ENCODE measurements at regions not wholly inside any gene's neighbourhood (a gene's known extent, or its start where the extent isn't known, plus 50 kb on each side); places are given as distances from the start of the nearest gene placed in this dataset.

DNA sequence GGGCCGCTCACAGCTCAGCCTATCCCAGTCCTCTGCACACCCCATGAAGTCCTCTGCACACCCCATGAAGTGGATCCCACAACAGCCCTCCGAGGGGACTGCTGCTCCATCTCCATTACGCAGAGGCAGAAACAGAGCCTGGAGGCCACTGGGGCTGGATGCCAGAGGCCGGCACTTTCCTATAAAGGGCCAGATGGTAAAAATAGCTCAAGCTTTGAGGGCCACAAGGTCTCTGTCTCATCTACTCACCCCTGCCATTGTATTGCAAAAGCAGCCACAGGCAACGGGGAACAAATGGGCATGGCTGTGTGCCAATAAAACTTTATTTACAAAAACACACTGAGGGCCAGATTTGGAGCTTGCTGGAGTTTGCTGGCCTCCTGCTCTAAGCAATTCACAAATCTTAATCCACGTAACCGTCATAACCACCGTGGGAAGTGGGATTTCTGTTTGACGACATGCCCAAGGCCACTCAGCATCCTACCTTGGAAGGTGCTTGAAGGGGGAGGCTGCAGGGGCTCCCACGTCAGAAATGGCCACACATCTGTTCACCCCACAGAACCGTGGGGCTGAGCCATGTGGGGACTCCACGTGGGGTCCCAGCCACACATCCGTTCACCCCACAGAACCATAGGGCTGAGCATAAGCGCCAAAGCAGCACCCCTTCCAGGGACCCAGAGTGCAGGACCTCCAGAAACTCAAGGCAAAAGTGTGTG lies 92.0 kb downstream of the NCOR2 start:
- Histone ChIP-seq H3K27ac (no peak overlapping the region), H3K4me3 (no peak overlapping the region), H3K4me1 (peaks cover 8 to 50% (median 26%) of the 10 kb centered on the region in 6 donors), H3K27me3 (replicated peaks in 1 of 7) (no peaks in the 10 kb centered on the region), H3K9me3 (peaks cover 0 to 27% (median 13%) of the 10 kb centered on the region in 8 donors), H3K36me3 (peaks cover 0 to 98% (median 50%) of the 10 kb centered on the region in 6 donors)
- intact Hi-C loops (cut with DNase I; ENCODE audit: low total_unique reads) = no loop called here
- TF ChIP-seq POLR2AphosphoS5 (IDR thresholded peaks at IDR 0.05) (no peak), POLR2A (IDR thresholded peaks at IDR 0.05) (no peak)
- TF ChIP-seq, protein P1, sequence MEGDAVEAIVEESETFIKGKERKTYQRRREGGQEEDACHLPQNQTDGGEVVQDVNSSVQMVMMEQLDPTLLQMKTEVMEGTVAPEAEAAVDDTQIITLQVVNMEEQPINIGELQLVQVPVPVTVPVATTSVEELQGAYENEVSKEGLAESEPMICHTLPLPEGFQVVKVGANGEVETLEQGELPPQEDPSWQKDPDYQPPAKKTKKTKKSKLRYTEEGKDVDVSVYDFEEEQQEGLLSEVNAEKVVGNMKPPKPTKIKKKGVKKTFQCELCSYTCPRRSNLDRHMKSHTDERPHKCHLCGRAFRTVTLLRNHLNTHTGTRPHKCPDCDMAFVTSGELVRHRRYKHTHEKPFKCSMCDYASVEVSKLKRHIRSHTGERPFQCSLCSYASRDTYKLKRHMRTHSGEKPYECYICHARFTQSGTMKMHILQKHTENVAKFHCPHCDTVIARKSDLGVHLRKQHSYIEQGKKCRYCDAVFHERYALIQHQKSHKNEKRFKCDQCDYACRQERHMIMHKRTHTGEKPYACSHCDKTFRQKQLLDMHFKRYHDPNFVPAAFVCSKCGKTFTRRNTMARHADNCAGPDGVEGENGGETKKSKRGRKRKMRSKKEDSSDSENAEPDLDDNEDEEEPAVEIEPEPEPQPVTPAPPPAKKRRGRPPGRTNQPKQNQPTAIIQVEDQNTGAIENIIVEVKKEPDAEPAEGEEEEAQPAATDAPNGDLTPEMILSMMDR (IDR thresholded peaks at IDR 0.05 in 8 of 11, conservative IDR thresholded peaks at IDR 0.05 in 3 of 11) = no peak
- 87 to 94% (median 90%) methylated on average over 12 to 14 of the region's 14 CpGs for WGBS, 5 donors
- no peak for DNase-seq

DNA sequence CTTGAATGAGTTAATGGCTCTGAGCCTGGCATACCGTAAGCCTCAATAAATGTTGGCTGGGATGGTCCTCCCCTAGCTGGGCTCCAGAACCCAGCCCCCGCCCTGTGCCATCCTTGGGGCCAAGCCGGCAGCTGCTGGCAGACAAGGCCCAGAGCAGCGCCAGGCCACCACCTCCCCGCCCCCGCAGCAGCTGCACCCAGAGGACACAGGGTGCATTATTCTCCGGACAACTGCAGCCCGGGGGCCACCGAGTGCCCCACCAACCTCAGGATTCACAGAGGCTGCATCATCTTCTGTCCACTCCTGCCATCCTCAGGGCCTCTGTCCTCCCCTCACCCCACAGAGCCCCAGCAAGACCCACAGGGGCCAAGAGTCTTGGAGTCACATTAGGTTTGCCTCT lies 92.7 kb downstream of the NCOR2 start:
- H3K4me3 ChIP-seq = no peak overlapping the region
- 92 to 100% (median 95%) methylated on average over 4 to 9 of the region's 9 CpGs for WGBS, 5 donors
- TF ChIP-seq POLR2A (IDR thresholded peaks at IDR 0.05) (no peak), POLR2AphosphoS5 (IDR thresholded peaks at IDR 0.05) (no peak)
- TF ChIP-seq, protein P1 (IDR thresholded peaks at IDR 0.05 in 8 of 11, conservative IDR thresholded peaks at IDR 0.05 in 3 of 11) = no peak
- no peaks in the 10 kb centered on the region for H3K27me3 ChIP-seq (replicated peaks in 1 of 7)
- no peak for DNase-seq
- peaks cover under 1 to 43% (median 18%) of the 10 kb centered on the region in 6 donors for H3K4me1 ChIP-seq
- H3K36me3 ChIP-seq = peaks cover 0 to 100% (median 52%) of the 10 kb centered on the region in 6 donors
- intact Hi-C loops (cut with DNase I; ENCODE audit: low total_unique reads) = no loop called here
- H3K9me3 ChIP-seq = peaks cover 0 to 27% (median 13%) of the 10 kb centered on the region in 8 donors
- no peak overlapping the region for H3K27ac ChIP-seq

DNA sequence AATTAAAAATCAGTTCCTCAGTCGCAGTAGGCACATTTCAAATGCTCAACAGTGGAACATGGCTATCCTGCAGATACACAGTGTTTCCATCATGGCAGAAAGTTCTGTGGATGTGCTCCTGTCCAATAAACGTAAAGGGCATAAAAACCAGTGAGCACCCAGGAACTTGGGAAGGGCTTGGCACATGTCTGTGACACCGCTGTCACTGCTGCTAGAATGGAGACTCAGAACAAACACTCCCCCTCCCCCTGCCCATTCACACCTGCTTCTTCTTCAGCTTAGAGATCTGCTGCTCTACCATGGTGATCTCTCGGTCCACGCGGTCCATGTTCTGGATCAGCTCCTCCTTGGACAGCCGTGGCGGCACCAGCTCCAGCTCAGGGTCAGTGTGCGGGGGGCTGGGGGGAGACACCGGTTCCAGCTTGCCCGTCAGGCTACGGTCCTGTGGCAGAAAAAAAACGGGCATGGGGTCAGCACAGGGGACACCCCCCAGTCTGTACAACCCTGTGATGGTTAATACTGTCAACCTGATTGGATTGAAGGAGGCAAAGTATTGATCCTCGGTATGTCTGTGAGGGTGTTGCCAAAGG lies 94.6 kb downstream of the NCOR2 start:
- peaks cover 0 to 25% (median 8%) of the 10 kb centered on the region in 6 donors for H3K4me1 ChIP-seq
- no peak overlapping the region for H3K27ac ChIP-seq
- intact Hi-C loops (cut with DNase I; ENCODE audit: low total_unique reads) = no loop called here
- H3K4me3 ChIP-seq = no peak overlapping the region
- TF ChIP-seq POLR2AphosphoS5 (IDR thresholded peaks at IDR 0.05) = peak in 1 of 3 donors; percentile 22
- no peak for TF ChIP-seq POLR2A (IDR thresholded peaks at IDR 0.05)
- peaks cover 0 to 89% (median 50%) of the 10 kb centered on the region in 6 donors for H3K36me3 ChIP-seq
- no peak for DNase-seq
- H3K27me3 ChIP-seq (replicated peaks in 1 of 7) = no peaks in the 10 kb centered on the region
- WGBS, 5 donors = 92 to 98% (median 94%) methylated on average over 14 of the region's 14 CpGs
- peaks cover 0 to 33% (median 21%) of the 10 kb centered on the region in 8 donors for H3K9me3 ChIP-seq

DNA sequence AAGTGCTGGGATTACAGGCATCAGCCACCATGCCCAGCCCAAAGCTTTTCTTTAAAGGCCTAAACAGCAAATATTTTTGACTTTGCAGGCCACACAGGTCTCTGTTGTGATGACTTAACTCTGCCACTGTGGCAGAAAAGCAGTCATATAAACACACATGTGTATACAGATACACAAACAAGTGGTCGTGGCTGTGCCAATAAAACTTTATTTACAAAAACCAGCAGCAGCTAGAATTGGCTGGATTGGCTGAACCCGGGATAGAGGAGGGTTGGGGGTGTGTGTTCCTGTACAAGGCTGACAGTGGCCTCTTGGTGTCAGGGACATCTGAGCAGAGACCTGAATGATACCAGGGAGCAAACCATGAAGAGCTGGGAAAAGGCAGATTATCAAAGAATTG lies 95.6 kb downstream of the NCOR2 start:
- peaks cover 0 to 80% (median 45%) of the 10 kb centered on the region in 6 donors for H3K36me3 ChIP-seq
- H3K9me3 ChIP-seq = peaks cover 0 to 27% (median 21%) of the 10 kb centered on the region in 8 donors
- 83 to 98% (median 91%) methylated on average over 2 of the region's 2 CpGs for WGBS, 5 donors
- H3K4me3 ChIP-seq = no peak overlapping the region
- TF ChIP-seq POLR2AphosphoS5 (IDR thresholded peaks at IDR 0.05) = no peak
- no peak for TF ChIP-seq POLR2A (IDR thresholded peaks at IDR 0.05)
- TF ChIP-seq, protein P1 (IDR thresholded peaks at IDR 0.05 in 8 of 11, conservative IDR thresholded peaks at IDR 0.05 in 3 of 11) = no peak
- no peak for DNase-seq
- H3K27me3 ChIP-seq (replicated peaks in 1 of 7) = no peaks in the 10 kb centered on the region
- H3K27ac ChIP-seq = no peak overlapping the region
- H3K4me1 ChIP-seq = peaks cover 0 to 17% (median under 1%) of the 10 kb centered on the region in 6 donors
- intact Hi-C loops (cut with DNase I; ENCODE audit: low total_unique reads) = no loop called here
